ENCODE measurements at regions not wholly inside any gene's neighbourhood (a gene's known extent, or its start where the extent isn't known, plus 50 kb on each side); places are given as distances from the start of the nearest gene placed in this dataset.
"Not testable (repeated sequence)": the region's sequence is repeated elsewhere in the genome, so short reads cannot be mapped to it uniquely, and the experiment has no call there.

DNA sequence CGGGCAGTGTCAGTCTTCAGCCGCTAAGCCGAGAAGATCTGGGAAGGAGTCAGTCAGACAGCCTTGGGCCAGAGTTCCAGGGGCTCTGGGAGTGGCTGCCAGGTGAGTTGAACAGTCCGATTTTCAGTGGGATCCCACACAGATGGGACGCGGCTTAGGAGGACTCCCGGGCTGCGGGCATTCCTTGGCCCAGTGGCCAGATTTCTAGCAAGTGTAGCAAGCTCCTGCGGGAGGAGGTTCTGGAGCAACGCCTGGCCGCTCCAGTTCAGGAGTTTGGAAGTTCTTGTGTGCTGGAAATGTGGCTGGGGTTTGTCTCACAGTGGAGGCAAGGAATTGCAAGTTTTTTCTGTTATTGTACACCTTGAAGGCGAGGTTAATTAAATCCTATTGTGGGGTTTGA, 414.0 kb upstream of the EPHA7 start:
- not testable (repeated sequence) for DNase-seq (ENCODE audit: low read depth)

DNA sequence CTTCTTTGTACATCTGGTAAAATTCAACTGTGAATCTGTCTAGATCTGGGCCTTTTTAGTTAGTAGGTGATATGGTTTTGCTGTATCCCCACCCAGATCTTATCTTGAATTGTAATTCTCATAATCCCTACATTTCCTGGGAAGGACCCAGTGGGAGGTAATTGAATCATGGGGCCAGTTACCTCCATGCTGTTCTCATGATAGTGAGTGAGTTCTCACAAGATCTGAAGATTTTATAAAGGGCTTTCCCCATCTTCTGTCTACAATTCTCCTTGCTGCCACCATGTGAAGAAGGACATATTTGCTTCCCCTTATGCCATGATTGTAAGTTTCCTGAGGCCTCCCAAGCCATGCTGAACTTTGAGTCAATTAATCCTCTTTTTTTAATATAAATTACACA, 410.4 kb upstream of the EPHA7 start:
- not testable (repeated sequence) for DNase-seq (ENCODE audit: low read depth)

DNA sequence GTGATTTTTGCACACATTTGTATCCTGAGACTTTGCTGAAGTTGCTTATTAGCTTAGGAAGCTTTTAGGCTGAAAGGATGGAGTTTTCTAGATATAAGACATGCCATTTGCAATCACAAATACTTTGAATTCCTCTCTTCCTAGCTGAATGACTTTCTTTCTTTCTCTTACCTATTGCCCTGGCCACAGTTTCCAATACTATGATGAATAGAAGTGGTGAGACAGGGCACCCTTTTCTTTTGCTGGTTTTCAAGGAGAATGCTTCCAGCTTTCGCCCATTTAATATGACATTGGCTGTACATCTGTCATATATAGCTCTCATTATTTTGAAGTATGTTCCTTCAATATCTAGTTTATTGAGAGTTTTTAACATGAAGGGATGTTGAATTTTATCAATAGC, 409.6 kb upstream of the EPHA7 start:
- DNase-seq (ENCODE audit: low read depth), result no peak

DNA sequence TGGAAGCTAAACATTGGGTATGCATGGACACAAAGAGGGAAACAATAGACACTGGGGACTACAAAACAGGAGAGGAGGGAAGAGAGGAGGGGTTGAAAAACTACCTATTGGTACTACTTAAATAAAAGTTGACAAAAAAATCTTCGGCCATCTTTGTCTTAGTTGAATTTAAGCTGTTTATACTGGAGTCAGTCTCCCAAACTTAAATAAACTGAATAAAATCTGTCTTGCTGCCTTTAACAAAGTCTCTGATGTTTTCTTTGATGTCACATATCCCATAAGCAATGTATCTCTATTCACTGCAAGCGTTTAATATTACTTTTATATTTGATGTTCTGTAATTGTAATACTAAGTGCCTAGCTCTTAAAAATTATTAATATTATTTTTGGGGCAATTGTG, 409.2 kb upstream of the EPHA7 start:
- DNase-seq (ENCODE audit: low read depth), result no peak

DNA sequence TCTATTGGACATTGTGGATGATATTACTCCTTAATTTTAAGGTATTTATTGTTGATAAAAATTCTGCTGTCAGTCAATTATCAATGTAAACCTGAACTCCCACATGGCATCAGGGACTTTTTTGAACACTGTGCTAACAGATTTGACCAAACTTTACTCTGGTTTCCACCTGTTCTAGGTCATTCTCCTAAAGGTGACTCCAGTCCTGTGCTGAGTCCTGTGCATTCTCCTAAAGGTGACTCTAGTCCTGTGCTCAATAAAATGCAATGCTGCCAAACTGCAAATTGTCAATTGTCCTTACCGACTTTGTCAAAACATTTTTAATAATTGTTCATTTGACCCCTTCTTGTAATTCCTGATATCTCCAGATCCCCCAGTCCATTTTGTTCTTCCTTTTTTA, 408.4 kb upstream of the EPHA7 start:
- DNase-seq (ENCODE audit: low read depth), result no peak

DNA sequence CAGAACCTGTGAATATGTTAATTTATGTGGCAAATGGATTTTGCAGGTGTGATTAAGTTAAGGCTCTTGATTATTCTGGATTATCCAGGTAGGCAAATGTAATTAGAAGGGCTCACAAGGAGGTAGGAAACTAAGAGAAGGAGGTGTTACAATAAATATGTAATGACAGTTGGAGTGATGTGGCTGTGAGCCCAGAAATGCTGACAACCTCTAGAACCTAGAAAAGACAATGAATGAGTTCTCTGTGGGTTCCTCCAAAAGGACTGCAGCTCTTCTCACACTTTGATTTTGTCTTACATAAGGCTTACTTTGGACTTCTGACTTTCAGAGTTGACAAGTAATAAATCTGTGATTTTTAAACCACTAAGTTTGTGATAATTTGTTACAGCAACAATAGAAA, 406.6 kb upstream of the EPHA7 start:
- no peak for DNase-seq (ENCODE audit: low read depth)

DNA sequence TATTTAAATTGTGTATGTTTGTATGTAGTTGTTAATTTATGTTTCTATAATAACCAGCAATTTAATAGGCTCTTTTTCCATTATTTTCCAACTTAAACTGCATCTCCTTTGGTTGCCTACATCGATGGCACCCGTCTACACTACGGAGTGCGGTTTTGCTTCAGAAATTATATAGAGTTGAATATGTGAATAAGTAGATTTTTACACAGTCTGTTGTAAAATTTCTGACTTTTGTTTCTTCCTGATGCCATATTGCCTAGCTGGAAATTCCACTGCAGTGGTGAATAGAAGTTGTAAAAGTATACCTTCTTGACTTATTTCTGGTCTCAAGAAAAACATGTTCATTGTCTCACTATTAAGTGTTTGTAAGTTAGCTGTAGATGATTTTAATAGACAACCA, 404.1 kb upstream of the EPHA7 start:
- no peak for DNase-seq (ENCODE audit: low read depth)

DNA sequence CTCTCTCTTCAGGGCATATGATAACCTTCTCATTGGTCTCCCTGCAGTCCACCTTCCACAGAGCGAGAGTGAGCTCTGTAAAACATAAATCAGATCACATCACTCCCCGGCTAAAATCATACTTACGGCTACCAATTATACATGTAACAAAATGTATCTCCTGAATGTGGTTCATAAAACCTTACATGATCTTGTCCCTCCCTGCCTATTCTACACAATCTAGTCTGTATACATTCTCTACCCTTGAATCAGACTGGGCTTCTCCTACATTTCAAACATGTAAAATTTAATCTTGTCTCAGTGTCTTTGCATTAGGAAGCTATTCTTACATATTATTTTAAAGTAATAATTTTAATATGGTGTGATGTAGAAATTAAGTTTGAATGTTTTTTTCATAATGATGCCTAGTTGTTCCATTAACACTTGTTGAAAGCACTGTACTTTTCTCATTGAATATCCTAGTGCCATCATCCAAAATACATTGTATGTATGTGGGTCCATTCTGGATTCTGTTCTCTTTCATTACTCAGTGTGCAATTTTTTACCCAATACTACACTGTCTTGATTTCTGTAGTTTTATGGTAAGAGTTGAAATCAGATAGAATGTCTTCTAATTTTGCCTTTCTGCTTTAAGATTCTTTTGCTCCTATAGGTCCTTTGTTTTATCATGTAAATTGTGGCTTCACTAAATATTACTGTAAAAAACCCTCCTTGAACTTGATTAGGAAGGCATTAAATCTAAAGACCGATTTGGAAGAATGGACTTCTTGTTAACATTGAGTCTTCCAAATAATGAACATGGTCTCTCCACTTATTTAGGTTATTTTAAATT, 403.3 kb upstream of the EPHA7 start:
- no peak for DNase-seq (ENCODE audit: low read depth)

DNA sequence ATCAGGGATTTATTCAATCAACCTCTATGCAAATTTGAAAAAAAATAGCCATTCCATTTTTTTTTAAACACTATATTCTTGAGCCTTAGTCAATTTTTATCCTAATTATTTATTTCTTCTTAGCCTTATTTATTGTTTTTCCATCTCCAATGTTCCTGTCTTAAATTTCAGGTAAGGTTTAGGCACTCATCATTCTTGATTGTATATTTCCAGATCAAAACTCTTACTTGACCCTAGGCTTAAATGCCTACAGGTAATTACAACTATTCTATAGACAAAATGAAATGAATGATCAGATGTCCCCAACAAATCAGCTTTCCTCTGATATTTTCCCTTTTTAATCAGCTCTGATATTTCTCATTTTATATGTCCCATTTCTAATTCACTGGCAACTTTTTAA, 402.6 kb upstream of the EPHA7 start:
- no peak for DNase-seq (ENCODE audit: low read depth)

DNA sequence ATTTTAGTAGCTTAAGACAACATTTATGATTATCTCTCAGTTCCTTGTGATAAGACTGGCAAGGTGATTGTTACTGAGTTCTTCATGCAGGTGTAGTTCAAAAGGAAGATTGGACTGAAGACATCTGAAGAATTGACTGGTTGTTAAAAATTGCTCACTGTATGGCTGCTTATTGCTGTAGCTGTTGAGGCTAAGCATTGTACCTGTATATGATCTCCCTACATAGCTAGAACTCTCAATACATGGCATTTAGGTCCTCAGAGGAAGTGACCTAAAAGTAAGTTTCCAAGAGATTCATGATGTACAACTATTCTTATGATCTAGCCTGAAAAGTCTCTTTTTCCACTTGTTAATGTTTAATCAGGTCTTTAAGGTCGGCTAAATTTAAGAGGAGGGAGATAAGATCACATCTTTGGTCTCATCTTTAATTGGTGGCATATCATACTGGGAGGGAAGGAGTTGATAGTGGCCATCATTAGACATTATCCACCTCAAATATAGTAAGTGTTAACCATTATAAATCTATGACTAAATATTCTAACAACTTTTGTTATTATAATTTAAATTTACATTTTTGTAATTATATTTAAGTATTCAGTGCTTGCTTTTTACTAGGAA, 401.2 kb upstream of the EPHA7 start:
- no peak for DNase-seq (ENCODE audit: low read depth)

DNA sequence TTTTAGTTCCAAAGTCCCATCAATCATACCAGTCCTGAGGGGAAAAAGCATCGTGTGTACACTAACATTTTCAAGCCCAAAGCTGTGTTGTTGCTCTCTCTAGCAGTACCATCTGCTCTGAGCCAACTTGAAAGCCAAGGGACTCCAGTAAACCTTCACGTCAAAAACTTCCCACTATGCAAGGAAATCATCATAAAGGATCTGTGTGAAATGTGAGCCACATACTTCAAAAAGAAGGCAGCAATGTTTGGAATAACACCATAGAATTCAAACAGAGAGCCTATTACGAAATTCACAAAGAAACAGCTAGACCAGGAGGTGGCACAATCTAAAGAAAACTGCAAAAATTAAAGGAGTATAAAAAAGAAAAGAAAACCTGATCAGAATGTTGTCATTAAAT, 399.8 kb upstream of the EPHA7 start:
- DNase-seq (ENCODE audit: low read depth), result no peak

DNA sequence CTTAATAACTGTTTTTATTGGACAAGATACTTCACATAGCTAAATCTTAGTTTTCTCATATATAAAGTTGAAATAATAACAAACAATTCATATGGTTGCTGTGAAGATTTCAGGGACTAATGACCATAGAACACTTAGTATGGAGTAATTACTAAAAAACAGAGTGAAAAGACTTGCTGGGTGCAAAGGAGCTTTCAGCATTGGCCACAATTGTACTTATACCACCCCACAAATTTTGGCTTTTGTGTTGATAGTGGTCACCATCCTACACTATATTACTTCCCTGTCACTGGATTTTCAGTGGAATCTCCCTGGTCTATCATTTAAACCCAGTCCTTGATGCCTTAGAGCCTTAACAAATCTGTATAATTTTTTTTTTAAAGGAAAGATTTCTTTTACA, 398.6 kb upstream of the EPHA7 start:
- DNase-seq (ENCODE audit: low read depth), result no peak

DNA sequence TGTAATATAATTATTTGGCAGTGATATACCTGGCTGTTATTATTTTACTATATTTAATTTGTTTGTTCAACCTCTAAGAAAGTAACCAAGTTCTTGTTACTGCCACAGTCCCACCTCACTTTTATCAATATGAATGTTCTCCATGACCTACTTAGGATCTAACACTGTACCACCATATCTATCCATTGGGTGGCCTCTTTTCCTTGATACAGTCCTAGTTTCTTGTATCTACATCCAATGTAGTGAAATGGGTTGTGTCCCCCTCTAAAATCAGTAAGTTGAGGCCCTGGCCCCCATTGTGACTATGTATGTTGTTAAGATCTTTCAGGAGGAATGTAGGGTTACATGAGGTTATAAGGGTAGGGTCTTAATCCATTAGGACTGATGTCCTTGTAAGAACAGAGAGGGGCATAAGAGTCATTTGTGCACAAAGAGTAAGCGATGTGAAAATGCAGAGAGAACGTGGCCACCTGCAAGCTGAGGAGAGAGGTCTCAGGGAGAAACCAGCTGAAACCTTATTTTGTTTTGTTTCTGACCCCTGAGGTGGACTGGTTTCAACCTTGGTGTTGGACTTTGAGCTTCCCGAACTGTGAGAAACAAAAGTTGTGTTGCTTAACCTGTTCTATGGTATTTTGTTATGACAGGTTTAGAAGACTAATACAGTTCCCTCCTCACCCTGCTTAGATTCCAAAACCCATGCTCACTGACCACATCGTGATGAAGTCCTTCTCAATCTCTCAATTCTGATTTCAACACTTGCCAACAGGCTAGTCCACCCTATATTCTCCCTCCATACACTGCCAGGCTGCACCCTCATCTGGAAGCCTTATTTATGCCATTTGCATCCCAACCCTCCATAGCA, 387.3 kb upstream of the EPHA7 start:
- no peak for DNase-seq (ENCODE audit: low read depth)

DNA sequence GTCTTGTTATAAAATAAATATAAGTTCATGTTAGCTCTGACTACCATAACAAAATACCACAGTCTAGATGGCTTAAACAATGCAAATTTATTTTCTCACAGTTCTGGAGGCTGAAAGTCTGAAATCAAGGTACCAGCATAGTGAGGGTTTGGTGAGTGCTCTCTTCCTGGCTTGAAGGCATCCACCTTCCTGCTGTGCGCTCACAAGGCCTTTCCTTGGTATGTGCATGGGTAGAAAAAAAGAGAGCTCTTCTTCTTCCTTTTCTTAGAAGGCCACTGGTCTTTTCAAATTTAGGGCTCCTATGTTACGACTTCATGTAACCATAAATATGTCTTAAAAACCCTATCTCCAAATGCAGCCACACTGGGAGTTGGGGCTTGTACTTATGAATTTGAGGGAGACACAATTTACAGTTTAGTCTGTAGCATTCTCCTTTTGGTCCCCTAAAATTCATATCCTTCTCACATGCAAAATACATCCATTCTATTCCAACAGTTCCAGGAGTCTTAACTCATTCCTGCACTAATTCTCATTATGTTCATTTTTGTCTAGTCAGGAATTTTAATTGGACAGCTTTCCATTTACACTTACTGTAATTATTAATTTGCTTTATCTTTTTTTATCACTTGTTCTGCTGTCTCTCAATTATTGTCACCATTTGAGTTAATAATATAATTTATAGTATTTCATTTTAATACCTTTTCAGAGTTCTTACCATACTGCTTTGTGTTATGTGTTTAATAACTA, 381.9 kb upstream of the EPHA7 start:
- no peak for DNase-seq (ENCODE audit: low read depth)

DNA sequence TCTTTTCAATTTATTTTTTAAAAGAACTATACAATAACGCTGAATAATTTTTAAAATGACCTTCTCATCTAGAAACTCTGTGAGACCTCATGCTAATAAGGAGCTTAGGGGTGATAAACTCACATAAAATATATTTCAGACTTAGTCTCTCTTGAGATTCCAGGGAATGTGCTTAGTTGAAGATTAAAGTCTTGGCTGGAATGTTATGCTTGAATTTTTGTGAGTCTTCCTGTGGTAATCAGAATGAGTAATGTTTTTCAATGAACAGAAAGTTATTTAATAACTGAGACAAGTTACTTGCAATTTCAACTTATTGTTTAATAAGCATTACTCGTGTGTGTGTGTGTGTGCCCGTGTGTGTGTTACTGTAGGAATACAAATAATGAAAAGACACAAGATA, 379.9 kb upstream of the EPHA7 start:
- no peak for DNase-seq (ENCODE audit: low read depth)

DNA sequence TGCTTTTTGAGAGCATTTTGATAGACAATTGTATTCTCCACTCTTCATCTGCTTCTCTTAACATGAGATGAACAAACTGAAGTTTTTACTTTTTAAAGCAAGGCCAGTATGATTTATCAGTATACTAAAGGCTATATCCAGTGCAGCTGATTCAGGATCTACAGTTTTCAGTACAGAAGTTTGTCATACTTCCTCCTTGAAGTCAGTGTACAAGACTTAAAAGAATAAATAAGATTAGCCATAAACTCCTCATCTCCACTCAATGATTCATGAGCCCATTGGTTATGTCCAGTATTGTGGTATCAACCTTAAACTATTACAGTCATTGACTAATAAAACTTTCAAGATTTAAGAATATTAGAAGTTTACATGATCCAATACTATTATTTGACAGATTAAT, 374.8 kb upstream of the EPHA7 start:
- DNase-seq (ENCODE audit: low read depth), result no peak

DNA sequence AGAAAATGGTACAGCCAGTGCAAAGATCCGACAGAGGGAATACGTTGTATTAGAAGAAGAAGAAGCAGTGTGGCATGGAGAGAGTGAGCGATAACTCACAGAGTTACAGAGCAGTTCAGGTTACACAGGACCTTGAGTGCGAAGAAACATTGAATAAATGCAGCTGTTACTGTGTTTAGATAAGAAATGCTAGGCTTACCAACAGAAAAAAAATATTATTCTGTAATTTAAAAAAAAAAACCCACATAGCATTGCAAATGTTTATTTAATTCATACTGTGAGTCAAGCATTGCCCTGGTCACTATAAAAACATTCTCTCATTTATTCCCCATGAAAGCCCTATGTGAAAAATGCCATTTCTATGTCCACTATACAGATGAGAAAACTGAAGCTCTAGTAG, 373.4 kb upstream of the EPHA7 start:
- no peak for DNase-seq (ENCODE audit: low read depth)

DNA sequence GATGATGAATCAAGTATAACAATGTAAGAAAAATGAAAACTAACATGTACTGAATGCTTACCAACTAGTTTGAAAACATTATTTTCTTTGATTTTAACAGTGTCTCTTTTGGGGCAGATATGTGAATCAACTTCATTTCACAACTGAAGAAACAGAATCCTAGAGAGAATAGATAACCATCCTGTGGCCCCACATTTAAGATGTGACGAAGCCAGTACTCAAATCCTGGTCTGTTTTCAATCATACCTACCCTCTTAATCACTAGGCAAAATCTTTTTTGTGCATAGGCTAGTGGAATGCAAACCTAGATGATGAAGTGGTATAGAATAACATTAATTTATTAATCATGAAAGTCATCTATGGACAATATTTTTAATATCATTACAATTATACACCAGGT, 371.6 kb upstream of the EPHA7 start:
- no peak for DNase-seq (ENCODE audit: low read depth)

DNA sequence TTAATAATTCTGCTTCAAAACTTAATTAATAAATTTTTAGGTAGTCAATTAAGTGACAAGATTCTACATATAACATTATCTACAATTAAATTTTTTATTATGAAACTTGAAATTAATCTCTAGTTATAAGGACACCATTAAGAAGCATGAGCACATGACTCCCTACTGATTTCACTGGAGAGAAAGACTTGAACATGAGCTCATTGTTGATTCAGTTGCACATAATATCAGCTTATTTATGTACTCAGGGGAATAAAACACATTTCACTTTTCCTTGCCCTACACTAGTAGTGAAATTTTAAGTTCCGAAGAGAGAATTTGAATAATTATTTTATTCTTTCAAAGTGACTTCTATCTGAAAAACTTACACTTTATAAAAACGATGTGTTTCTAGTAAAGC, 370.2 kb upstream of the EPHA7 start:
- no peak for DNase-seq (ENCODE audit: low read depth)

DNA sequence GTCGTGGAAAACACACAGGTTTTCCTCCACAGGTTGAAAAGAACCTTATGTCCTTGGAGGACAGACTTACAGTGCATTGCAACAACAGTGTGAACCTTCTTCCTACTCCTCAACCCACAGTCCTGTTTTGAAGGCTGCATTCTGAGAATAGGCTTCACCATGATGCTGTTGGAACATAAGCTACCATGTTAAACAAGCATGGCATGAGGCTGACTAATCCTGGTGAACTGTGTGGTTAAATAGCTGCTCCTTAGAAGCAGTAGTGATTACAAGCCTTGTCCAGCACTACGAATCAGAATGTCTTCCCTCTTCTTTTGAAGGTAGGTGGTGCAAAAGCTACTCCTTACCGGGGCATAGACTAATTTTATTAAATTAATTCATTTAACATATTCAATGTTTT, 368.5 kb upstream of the EPHA7 start:
- DNase-seq (ENCODE audit: low read depth), result no peak

DNA sequence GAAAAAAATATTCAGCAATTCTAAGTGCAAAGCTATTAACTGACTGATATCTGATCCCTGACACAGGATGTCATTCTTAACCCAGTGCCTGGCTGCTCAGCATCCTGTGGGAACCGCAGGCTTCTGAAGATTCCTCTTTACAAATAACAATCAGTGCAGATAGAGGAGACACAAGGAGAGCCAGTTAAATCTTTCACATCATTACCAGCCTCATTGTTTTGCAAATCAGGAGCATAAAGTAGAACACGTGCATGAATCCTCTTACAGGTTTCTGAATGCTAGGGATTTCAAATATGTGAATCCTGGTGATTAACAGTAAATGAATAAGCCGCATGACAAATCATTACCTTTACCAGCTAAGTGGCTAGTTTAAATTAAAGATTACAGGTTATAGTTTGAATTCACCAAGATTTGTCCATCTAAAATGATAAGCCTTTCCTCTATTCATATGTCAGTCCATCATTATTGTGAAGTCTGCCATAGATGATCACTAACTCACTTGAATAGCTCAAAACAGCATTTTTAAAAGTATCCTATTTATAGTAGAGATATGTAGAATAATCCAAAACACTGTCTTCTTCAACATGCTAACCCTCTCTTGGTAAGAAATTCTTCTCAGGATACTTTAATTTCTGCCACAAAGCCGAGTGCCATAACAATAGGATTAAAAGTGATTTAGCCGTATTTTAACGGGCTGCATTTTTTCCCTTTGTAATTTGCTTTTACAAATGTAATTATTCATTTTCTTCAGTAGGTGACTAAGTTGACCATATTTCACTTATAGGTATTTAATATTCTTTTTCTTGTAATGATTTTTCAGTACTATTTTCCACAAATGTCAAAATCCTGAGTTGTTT, 367.3 kb upstream of the EPHA7 start:
- no peak for DNase-seq (ENCODE audit: low read depth)
